NCI-H69 (cell line): ENCODE measurements at regions not wholly inside any gene's neighbourhood (a gene's known extent, or its start where the extent isn't known, plus 50 kb on each side); places are given as distances from the start of the nearest gene placed in this dataset.
"Not testable (repeated sequence)": the region's sequence is repeated elsewhere in the genome, so short reads cannot be mapped to it uniquely, and the experiment has no call there.

Experiments used
- DNase-seq: peaks from one replicate; lab custom pipeline; 2025; lab: John Stamatoyannopoulos, UW

GRCh38 chr14:88983755-88984154 lies 159.3 kb downstream of the TTC8 start:
- no peak for DNase-seq

- DNase-seq: no peak
Measured at GRCh38 chr14:88985654-88986053, 161.2 kb downstream of the TTC8 start.

GRCh38 chr14:88986146-88986841 lies 161.8 kb downstream of the TTC8 start:
- peak; percentile 30 for DNase-seq

- DNase-seq: not testable (repeated sequence)
Measured at GRCh38 chr14:88986908-88987307, 162.5 kb downstream of the TTC8 start.

GRCh38 chr14:88987516-88987915 lies 163.1 kb downstream of the TTC8 start:
- DNase-seq: peak; percentile 14

GRCh38 chr14:88989911-88990310 lies 165.5 kb downstream of the TTC8 start:
- no peak for DNase-seq

- DNase-seq: no peak
Measured at GRCh38 chr14:88990856-88991255, 166.4 kb downstream of the TTC8 start.

GRCh38 chr14:88992011-88992410 lies 167.6 kb downstream of the TTC8 start:
- peak; percentile 85 for DNase-seq

- DNase-seq: peak; percentile 45
Measured at GRCh38 chr14:88993946-88994345, 169.5 kb downstream of the TTC8 start.

GRCh38 chr14:88995437-88996198 lies 171.2 kb downstream of the TTC8 start:
- no peak for DNase-seq

- peak; percentile 94 for DNase-seq
Measured at GRCh38 chr14:88998027-88998426, 173.6 kb downstream of the TTC8 start.

GRCh38 chr14:88999137-88999536 lies 174.7 kb downstream of the TTC8 start:
- DNase-seq: peak; percentile 25

GRCh38 chr14:89000007-89000942 lies 175.8 kb downstream of the TTC8 start:
- peak; percentile 90 for DNase-seq

- DNase-seq: no peak
Measured at GRCh38 chr14:89004166-89004565, 179.7 kb downstream of the TTC8 start.

- DNase-seq: no peak
Measured at GRCh38 chr14:89007906-89008305, 183.5 kb downstream of the TTC8 start.

GRCh38 chr14:89011355-89012281 lies 187.2 kb downstream of the TTC8 start:
- DNase-seq: no peak

GRCh38 chr14:89012282-89013097 lies 188.0 kb downstream of the TTC8 start:
- no peak for DNase-seq

- peak; percentile 75 for DNase-seq
Measured at GRCh38 chr14:89013098-89013504, 188.7 kb downstream of the TTC8 start.

GRCh38 chr14:89013698-89014568 lies 189.5 kb downstream of the TTC8 start:
- peak; percentile 99 for DNase-seq

- no peak for DNase-seq
Measured at GRCh38 chr14:89014569-89014850, 190.1 kb downstream of the TTC8 start.
